Tibial artery (tissue), 4 donors: ENCODE measurements at regions not wholly inside any gene's neighbourhood (a gene's known extent, or its start where the extent isn't known, plus 50 kb on each side); places are given as distances from the start of the nearest gene placed in this dataset.

Source experiments
- DNase-seq, 2 donors: peaks; one replicate each; pipeline ENCODE4 v3.0.0-alpha.2; 2019
- H3K27ac ChIP-seq, 2 donors: fragments of 200-600 bp; sonication (generic) in 1 of 2; 1 replicate in 1 of 2; 2 replicates in 1 of 2; pipeline ENCODE4 v1.5.1; 2018 to 2019; ENCODE audit warnings: mild to moderate bottlenecking in 1 of 2
- H3K27me3 ChIP-seq, 2 donors: fragments of 200-600 bp; sonication (generic) in 1 of 2; one replicate each; pipeline versions ENCODE4 v1.5.1 to v1.6.0; 2016 to 2019
- H3K36me3 ChIP-seq, 3 donors: fragments of 200-600 bp; sonication (generic) in 2 of 3; one replicate each; pipeline ENCODE4 v1.5.1; 2016 to 2019; ENCODE audit warnings: mild to moderate bottlenecking in 2 of 3
- H3K4me1 ChIP-seq, 4 donors: fragments of 200-600 bp; sonication (generic) in 2 of 4; 1 replicate in 3 of 4; 2 replicates in 1 of 4; pipeline ENCODE4 v1.5.1; 2016 to 2019
- H3K4me3 ChIP-seq, 2 donors: fragments of 200-600 bp; sonication (generic) in 1 of 2; 1 replicate in 1 of 2; 2 replicates in 1 of 2; pipeline ENCODE4 v1.5.1; 2018 to 2019; ENCODE audit warnings: mild to moderate bottlenecking in 2 of 2
- H3K9me3 ChIP-seq, 3 donors: fragments of 200-600 bp; sonication (generic) in 1 of 3; one replicate each; pipeline ENCODE4 v1.5.1; 2016 to 2019
- intact Hi-C: fragments of 100-400 bp; cut with DNase I; formaldehyde crosslinking; loops from one replicate; pipeline ENCODE4 v1.15.0; 2023; ENCODE audit warnings: low total_unique reads
- TF ChIP-seq, protein P1 (sequence below), 2 experiments: fragments of 200-600 bp in 1 of 2; fragments of 450-650 bp in 1 of 2; IDR thresholded peaks; one replicate each; pipeline ENCODE4 v1.5.1; 2017 to 2019; ENCODE audit warnings: antibody characterized with exemption in 2 of 2, mild to moderate bottlenecking in 1 of 2, moderate library complexity in 1 of 2

DNA sequence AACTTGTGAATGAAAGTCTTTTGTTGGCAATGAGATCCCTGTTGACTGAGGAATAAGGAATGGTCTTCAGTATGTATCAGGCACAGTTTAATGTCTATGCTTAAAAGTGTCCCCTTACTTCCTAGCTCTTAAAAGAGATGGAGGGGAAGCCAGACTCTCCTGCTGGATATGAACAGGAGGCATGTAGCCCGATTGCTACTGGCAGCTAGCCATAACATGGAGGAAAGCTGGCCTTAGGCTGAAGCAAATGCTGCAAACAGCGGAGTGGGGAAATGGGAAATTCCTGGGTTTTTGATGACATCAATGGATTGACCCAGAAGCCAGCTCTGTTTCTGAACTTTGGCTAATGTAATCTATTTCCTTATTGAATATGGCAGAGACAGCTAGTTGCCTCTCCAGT, 266.1 kb downstream of the SLC4A3 start:
- no peak for DNase-seq
- Histone ChIP-seq H3K36me3 (no peaks in the 10 kb centered on the region), H3K9me3 (no peaks in the 10 kb centered on the region), H3K4me3 (no peak overlapping the region), H3K27ac (no peak overlapping the region), H3K4me1 (no peaks in the 10 kb centered on the region), H3K27me3 (no peaks in the 10 kb centered on the region)
- intact Hi-C loops, result no loop called here
- TF ChIP-seq, protein P1, sequence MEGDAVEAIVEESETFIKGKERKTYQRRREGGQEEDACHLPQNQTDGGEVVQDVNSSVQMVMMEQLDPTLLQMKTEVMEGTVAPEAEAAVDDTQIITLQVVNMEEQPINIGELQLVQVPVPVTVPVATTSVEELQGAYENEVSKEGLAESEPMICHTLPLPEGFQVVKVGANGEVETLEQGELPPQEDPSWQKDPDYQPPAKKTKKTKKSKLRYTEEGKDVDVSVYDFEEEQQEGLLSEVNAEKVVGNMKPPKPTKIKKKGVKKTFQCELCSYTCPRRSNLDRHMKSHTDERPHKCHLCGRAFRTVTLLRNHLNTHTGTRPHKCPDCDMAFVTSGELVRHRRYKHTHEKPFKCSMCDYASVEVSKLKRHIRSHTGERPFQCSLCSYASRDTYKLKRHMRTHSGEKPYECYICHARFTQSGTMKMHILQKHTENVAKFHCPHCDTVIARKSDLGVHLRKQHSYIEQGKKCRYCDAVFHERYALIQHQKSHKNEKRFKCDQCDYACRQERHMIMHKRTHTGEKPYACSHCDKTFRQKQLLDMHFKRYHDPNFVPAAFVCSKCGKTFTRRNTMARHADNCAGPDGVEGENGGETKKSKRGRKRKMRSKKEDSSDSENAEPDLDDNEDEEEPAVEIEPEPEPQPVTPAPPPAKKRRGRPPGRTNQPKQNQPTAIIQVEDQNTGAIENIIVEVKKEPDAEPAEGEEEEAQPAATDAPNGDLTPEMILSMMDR (IDR thresholded peaks at IDR 0.05), result no peak

DNA sequence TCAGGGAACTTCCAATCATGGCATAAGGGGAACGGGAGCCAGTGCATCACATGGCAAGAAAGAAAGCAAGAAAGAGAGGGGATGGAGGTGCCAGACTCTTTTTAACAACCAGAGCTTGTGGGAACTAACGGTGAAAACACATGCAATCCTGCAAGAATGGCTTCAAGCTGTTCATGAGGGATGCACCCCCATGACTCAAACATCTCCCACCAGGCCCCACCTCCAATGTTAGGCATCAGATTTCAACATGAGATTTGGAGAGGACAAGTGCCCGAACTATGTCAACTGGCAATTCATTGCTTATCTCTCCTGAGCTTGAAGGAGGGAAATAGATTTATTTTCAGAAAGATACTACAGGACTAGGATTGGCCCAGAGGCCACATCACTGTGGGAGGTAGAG, 270.0 kb downstream of the SLC4A3 start:
- DNase-seq, result no peak
- no peaks in the 10 kb centered on the region for H3K9me3 ChIP-seq
- H3K4me3 ChIP-seq, result no peak overlapping the region
- H3K27ac ChIP-seq, result no peak overlapping the region
- no peaks in the 10 kb centered on the region for H3K4me1 ChIP-seq
- no peaks in the 10 kb centered on the region for H3K27me3 ChIP-seq
- intact Hi-C loops, result no loop called here
- H3K36me3 ChIP-seq, result no peaks in the 10 kb centered on the region
- TF ChIP-seq, protein P1 (IDR thresholded peaks at IDR 0.05), result no peak

DNA sequence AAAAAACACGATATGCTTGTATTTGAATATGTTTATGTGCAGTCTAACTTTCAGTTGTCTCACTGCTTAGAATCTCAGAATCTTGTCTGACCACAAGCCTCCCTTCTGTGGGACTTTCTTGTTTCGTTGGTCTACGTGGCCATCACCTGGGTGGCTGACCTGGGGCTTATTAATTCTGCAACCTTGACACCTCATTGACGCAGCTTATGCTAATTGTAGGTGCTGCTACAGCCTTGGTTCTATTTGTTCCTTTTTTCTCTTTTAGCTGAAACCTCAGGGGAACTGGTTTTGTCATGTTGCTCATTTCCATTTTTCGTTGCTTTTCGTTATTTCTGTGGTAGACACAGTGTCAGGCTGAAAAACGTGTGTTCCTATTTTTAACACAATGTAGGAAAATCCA, 273.7 kb downstream of the SLC4A3 start:
- Histone ChIP-seq H3K27me3 (no peaks in the 10 kb centered on the region), H3K4me1 (no peaks in the 10 kb centered on the region), H3K36me3 (no peaks in the 10 kb centered on the region), H3K27ac (no peak overlapping the region), H3K4me3 (no peak overlapping the region), H3K9me3 (no peaks in the 10 kb centered on the region)
- TF ChIP-seq, protein P1 (IDR thresholded peaks at IDR 0.05), result no peak
- DNase-seq, result no peak
- intact Hi-C loops, result no loop called here

DNA sequence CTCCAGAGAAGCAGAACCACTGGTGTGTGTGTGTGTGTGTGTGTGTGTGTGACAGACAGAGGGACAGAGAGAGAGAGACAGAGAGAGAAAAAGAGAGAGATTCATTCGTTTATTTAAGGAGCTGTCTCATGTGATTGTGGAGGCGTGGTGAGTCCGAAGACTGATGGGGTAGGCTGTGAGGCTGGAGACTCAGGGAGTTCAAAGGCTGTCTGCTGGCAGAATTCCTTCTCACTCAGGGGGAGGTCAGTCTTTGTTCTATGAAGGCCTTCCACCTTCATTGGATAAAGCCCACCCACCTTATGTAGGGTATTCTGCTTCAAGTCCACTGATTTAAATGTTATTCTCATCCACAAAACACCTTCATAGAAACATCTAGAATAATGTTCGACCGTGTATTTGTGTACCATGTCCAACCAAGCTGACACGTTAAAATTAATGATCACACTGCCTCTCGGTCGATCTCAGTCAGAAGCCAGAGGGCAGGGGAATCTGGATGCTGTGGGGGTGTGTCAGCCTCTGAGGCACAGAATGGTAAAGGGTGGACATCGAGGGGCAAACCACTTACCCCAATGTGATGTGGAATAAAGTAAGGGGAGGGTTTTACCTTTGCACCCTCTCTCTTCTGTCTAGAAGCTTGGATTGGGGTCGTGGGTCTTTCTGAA, 275.6 kb downstream of the SLC4A3 start:
- no peaks in the 10 kb centered on the region for H3K4me1 ChIP-seq
- no peaks in the 10 kb centered on the region for H3K27me3 ChIP-seq
- H3K9me3 ChIP-seq, result no peaks in the 10 kb centered on the region
- DNase-seq, result no peak
- H3K36me3 ChIP-seq, result no peaks in the 10 kb centered on the region
- TF ChIP-seq, protein P1 (IDR thresholded peaks at IDR 0.05), result no peak
- intact Hi-C loops, result no loop called here
- H3K4me3 ChIP-seq, result no peak overlapping the region
- no peak overlapping the region for H3K27ac ChIP-seq

DNA sequence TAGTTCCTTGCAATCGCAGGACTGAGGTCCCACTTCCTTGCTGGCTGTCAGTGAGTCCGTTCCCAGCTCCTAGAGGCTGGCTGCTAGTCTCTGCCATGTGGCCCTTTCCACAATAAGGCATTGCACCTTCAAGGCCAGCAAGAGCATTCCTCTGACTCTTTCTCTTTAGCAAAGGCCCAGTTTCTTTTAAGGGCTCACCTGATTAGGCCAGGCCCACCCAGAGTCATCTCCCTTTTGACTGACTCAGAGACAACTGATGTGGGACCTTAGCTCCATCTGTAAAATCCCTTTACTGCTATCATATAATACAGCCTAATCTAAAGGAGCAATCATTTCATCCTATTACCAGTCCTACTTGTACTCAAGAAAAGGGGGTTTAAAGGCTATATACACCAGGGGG, 278.2 kb downstream of the SLC4A3 start:
- Histone ChIP-seq H3K27ac (no peak overlapping the region), H3K27me3 (no peaks in the 10 kb centered on the region), H3K4me1 (no peaks in the 10 kb centered on the region), H3K9me3 (no peaks in the 10 kb centered on the region), H3K36me3 (no peaks in the 10 kb centered on the region), H3K4me3 (no peak overlapping the region)
- intact Hi-C loops, result no loop called here
- no peak for DNase-seq
- TF ChIP-seq, protein P1 (IDR thresholded peaks at IDR 0.05), result no peak
